ENCODE measurements at regions not wholly inside any gene's neighbourhood (a gene's known extent, or its start where the extent isn't known, plus 50 kb on each side); places are given as distances from the start of the nearest gene placed in this dataset.
"Not testable (repeated sequence)": the region's sequence is repeated elsewhere in the genome, so short reads cannot be mapped to it uniquely, and the experiment has no call there.

DNA sequence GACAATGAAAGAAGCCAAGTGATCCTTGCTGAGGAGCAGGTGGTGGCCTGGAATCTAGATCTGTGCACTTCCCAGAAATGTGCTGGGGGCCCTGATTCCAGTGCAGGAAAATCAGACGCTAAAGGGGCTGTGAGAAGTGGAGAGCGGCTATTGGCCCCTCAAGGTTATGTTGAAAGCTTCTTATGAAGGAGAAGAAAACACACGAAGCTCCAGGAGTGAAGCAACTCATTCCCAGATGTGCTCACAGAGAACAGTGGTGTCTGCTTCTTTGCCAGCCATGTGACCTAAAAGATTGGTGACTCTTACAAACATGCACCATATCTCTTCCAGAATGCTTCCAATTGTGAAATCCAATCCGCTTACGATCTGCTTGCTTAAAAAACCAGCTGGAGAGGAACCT is 679.3 kb upstream of the IGFBP3 start:
- ATAC-seq (ENCODE audit: low read depth), result no peak
- intact Hi-C loops (cut with micrococcal nuclease), result no loop called here
- H4K20me1 ChIP-seq (ENCODE audit: control insufficient read depth, insufficient read depth, low read length, poor library complexity, severe bottlenecking), result no peaks in the 10 kb centered on the region
- H3K9me3 ChIP-seq (ENCODE audit: control extremely low read depth in 1 of 3, control insufficient read depth in 2 of 3, insufficient read depth in 1 of 3, low read length in 2 of 3), result peaks cover 0 to 10% (median 0%) of the 10 kb centered on the region in 3 donors
- H3K79me2 ChIP-seq (ENCODE audit: control insufficient read depth, insufficient read depth, low read length), result no peaks in the 10 kb centered on the region
- H3K36me3 ChIP-seq (replicated peaks in 1 of 2; ENCODE audit: control extremely low read depth in 1 of 2, control insufficient read depth in 1 of 2, extremely low read depth in 1 of 2, insufficient read depth in 2 of 2, low read length in 1 of 2), result no peaks in the 10 kb centered on the region
- WGBS (ENCODE audit: insufficient coverage), result 83% methylated on average over 5 of the region's 5 CpGs
- no peak overlapping the region for H3K27ac Mint-ChIP-seq
- no peak overlapping the region for H2AFZ ChIP-seq (ENCODE audit: insufficient read depth, low read depth, low read length, poor library complexity, severe bottlenecking)
- H3K27ac ChIP-seq (ENCODE audit: low read length in 2 of 2), result no peak overlapping the region
- H3K4me3 Mint-ChIP-seq, result no peak overlapping the region
- ChIA-PET POLR2A (no interaction called here), CTCF (no interaction called here)
- H3K4me3 ChIP-seq (ENCODE audit: control extremely low read depth in 1 of 5, extremely low read depth in 1 of 5, insufficient read depth in 1 of 5, low read depth in 2 of 5, low read length in 4 of 5), result no peak overlapping the region
- no peaks in the 10 kb centered on the region for H3K4me1 Mint-ChIP-seq
- H3K4me1 ChIP-seq (ENCODE audit: control insufficient read depth in 2 of 2, insufficient read depth in 2 of 2, low read length in 2 of 2), result no peaks in the 10 kb centered on the region
- no peak overlapping the region for H3K4me2 ChIP-seq (replicated peaks; ENCODE audit: low read depth, low read length, poor library complexity, severe bottlenecking)
- no peaks in the 10 kb centered on the region for H3K27me3 ChIP-seq (replicated peaks in 1 of 4; ENCODE audit: control extremely low read depth in 1 of 4, control insufficient read depth in 3 of 4, insufficient read depth in 4 of 4, low read length in 3 of 4)
- no peaks in the 10 kb centered on the region for H3K27me3 Mint-ChIP-seq
- no peak for DNase-seq
- peaks cover 2% of the 10 kb centered on the region for H3K9me3 Mint-ChIP-seq (ENCODE audit: insufficient read depth)
- TF ChIP-seq EZH2 (IDR thresholded peaks at IDR 0.05; ENCODE audit: borderline replicate concordance, insufficient read depth, low read depth, low read length, poor library complexity, severe bottlenecking), result no peak
- TF ChIP-seq CTCF (IDR thresholded peaks at IDR 0.05), result no peak
- H3K9ac ChIP-seq (ENCODE audit: low read length), result no peak overlapping the region

DNA sequence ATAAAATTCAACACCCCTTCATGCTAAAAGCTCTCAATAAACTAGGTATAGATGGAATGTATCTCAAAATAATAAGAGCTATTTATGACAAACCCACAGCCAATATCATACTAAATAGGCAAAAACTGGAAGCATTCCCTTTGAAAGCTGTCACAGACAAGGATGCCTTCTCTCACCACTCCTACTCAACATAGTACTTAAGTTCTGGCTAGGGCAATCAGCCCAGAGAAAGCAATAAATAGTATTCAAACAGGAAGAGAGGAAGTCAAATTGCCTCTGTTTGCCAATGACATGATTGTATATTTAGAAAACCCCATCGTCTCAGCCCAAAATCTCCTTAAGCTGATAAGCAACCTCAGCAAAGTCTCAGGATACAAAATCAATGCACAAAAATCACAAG is 673.8 kb upstream of the IGFBP3 start:
- H3K9me3 ChIP-seq (ENCODE audit: control extremely low read depth in 1 of 3, control insufficient read depth in 2 of 3, insufficient read depth in 1 of 3, low read length in 2 of 3); H3K9ac ChIP-seq (ENCODE audit: low read length); intact Hi-C loops (cut with micrococcal nuclease); H3K27ac Mint-ChIP-seq; DNase-seq; H3K4me3 ChIP-seq (ENCODE audit: control extremely low read depth in 1 of 5, extremely low read depth in 1 of 5, insufficient read depth in 1 of 5, low read depth in 2 of 5, low read length in 4 of 5); H3K79me2 ChIP-seq (ENCODE audit: control insufficient read depth, insufficient read depth, low read length); H3K27ac ChIP-seq (ENCODE audit: low read length in 2 of 2); H3K4me3 Mint-ChIP-seq; H3K9me3 Mint-ChIP-seq (ENCODE audit: insufficient read depth); POLR2A ChIA-PET; H3K36me3 ChIP-seq (replicated peaks in 1 of 2; ENCODE audit: control extremely low read depth in 1 of 2, control insufficient read depth in 1 of 2, extremely low read depth in 1 of 2, insufficient read depth in 2 of 2, low read length in 1 of 2); H3K4me1 ChIP-seq (ENCODE audit: control insufficient read depth in 2 of 2, insufficient read depth in 2 of 2, low read length in 2 of 2); H3K27me3 ChIP-seq (replicated peaks in 1 of 4; ENCODE audit: control extremely low read depth in 1 of 4, control insufficient read depth in 3 of 4, insufficient read depth in 4 of 4, low read length in 3 of 4); H2AFZ ChIP-seq (ENCODE audit: insufficient read depth, low read depth, low read length, poor library complexity, severe bottlenecking); CTCF ChIA-PET; H3K4me2 ChIP-seq (replicated peaks; ENCODE audit: low read depth, low read length, poor library complexity, severe bottlenecking); H4K20me1 ChIP-seq (ENCODE audit: control insufficient read depth, insufficient read depth, low read length, poor library complexity, severe bottlenecking); H3K4me1 Mint-ChIP-seq; ATAC-seq (ENCODE audit: low read depth); H3K27me3 Mint-ChIP-seq: not testable (repeated sequence)
- no CpG with 5 or more reads among the region's 1 CpG for WGBS (ENCODE audit: insufficient coverage)

DNA sequence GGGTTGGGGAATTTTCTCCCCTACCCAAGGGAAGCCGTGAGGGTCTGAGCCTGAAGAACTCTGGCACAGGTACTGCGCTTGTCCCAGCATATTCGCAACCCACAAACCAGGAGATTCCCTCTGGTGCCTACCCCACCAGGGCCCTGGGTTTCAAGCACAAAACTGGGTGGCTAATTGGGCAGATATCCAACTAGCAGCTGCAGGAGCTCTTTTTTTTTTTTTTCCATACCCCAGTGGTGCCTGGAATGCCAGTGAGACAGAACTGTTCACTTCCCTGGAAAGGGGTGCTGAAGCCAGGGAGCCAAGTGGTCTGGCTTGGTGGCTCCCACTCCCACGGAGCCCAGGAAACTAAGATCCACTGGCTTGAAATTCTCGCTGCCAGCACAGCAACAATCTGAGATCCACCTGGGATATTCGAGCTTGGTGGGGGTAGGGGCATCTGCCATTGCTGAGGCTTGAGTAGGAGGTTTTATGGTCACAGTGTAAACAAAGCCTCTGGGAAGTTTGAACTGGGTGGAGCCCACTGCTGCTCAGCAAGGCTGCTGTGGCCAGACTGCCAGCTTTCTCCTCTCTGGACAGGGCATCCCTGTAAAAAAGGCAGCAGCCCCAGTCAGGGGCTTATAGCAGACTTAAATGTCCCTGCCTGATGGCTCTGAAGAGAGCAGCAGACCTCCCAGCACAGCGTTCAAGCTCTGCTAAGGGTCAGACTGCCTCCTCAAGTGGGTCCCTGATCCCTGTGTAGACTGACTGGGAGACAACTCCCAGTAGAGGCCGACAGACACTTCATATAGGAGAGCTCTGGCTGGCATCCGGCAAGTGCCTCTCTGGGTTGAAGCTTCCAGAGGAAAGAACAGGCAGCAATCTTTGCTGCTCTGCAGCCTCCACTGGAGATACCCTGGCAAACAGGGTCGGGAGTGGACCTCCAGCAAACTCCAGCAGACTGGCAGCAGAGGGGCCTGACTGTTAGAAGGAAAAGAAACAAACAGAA is 670.1 kb upstream of the IGFBP3 start:
- H3K4me3 ChIP-seq (ENCODE audit: control extremely low read depth in 1 of 5, extremely low read depth in 1 of 5, insufficient read depth in 1 of 5, low read depth in 2 of 5, low read length in 4 of 5); POLR2A ChIA-PET; H3K9ac ChIP-seq (ENCODE audit: low read length); H3K36me3 ChIP-seq (replicated peaks in 1 of 2; ENCODE audit: control extremely low read depth in 1 of 2, control insufficient read depth in 1 of 2, extremely low read depth in 1 of 2, insufficient read depth in 2 of 2, low read length in 1 of 2); H3K27me3 ChIP-seq (replicated peaks in 1 of 4; ENCODE audit: control extremely low read depth in 1 of 4, control insufficient read depth in 3 of 4, insufficient read depth in 4 of 4, low read length in 3 of 4); H3K27me3 Mint-ChIP-seq; H2AFZ ChIP-seq (ENCODE audit: insufficient read depth, low read depth, low read length, poor library complexity, severe bottlenecking); H3K4me3 Mint-ChIP-seq; H3K4me1 ChIP-seq (ENCODE audit: control insufficient read depth in 2 of 2, insufficient read depth in 2 of 2, low read length in 2 of 2); H3K79me2 ChIP-seq (ENCODE audit: control insufficient read depth, insufficient read depth, low read length); CTCF ChIA-PET; H3K9me3 Mint-ChIP-seq (ENCODE audit: insufficient read depth); H3K27ac Mint-ChIP-seq; H3K9me3 ChIP-seq (ENCODE audit: control extremely low read depth in 1 of 3, control insufficient read depth in 2 of 3, insufficient read depth in 1 of 3, low read length in 2 of 3); DNase-seq; ATAC-seq (ENCODE audit: low read depth); H3K27ac ChIP-seq (ENCODE audit: low read length in 2 of 2); H3K4me2 ChIP-seq (replicated peaks; ENCODE audit: low read depth, low read length, poor library complexity, severe bottlenecking); H3K4me1 Mint-ChIP-seq; intact Hi-C loops (cut with micrococcal nuclease); H4K20me1 ChIP-seq (ENCODE audit: control insufficient read depth, insufficient read depth, low read length, poor library complexity, severe bottlenecking): not testable (repeated sequence)
- WGBS (ENCODE audit: insufficient coverage), result 82% methylated on average over 10 of the region's 10 CpGs
